Upper lobe of left lung (tissue), 4 donors: ENCODE measurements at regions not wholly inside any gene's neighbourhood (a gene's known extent, or its start where the extent isn't known, plus 50 kb on each side); places are given as distances from the start of the nearest gene placed in this dataset.

Experiments
- EP300 ChIP-seq, 4 donors: sonication (generic); formaldehyde crosslinking; IDR thresholded peaks; one replicate each; pipeline ENCODE4 v1.5.1; 2017; ENCODE audit warnings: antibody characterized with exemption in 4 of 4, control low read depth in 2 of 4
- POLR2A ChIP-seq, 4 donors: fragments of 450-650 bp; IDR thresholded peaks; one replicate each; pipeline ENCODE4 v1.5.1; 2016 to 2017; ENCODE audit warnings: antibody characterized with exemption in 4 of 4, mild to moderate bottlenecking in 2 of 4
- TF ChIP-seq, protein P1 (sequence below), 6 experiments: fragments of 450-650 bp in 4 of 6; fragments of 200-600 bp in 2 of 6; sonication (generic) in 2 of 6; IDR thresholded peaks; one replicate each; pipeline ENCODE4 v1.5.1; 2016 to 2019; ENCODE audit warnings: antibody characterized with exemption in 6 of 6

DNA sequence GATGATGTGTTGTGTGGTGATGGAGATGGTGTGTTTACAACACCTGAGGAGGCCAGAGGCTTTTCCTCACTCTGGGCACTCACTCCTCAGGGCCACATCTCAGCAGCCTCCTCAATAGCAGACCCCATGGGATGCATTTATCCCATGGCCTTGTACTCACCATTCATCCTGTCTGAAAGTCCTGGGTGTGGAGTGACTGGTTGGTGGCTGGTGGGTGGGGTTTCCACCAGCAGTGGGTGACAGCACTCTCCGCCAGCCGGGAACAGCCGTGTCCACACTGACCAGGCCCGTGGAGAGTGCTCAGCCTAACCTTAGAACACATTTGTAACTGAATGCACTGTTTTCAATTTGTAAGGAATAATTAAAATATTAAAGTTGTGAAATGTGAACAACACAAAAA lies 163.4 kb upstream of the AFDN start:
- TF ChIP-seq, protein P1, sequence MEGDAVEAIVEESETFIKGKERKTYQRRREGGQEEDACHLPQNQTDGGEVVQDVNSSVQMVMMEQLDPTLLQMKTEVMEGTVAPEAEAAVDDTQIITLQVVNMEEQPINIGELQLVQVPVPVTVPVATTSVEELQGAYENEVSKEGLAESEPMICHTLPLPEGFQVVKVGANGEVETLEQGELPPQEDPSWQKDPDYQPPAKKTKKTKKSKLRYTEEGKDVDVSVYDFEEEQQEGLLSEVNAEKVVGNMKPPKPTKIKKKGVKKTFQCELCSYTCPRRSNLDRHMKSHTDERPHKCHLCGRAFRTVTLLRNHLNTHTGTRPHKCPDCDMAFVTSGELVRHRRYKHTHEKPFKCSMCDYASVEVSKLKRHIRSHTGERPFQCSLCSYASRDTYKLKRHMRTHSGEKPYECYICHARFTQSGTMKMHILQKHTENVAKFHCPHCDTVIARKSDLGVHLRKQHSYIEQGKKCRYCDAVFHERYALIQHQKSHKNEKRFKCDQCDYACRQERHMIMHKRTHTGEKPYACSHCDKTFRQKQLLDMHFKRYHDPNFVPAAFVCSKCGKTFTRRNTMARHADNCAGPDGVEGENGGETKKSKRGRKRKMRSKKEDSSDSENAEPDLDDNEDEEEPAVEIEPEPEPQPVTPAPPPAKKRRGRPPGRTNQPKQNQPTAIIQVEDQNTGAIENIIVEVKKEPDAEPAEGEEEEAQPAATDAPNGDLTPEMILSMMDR (IDR thresholded peaks at IDR 0.05): no peak
- TF ChIP-seq POLR2A (IDR thresholded peaks at IDR 0.05) (no peak), EP300 (IDR thresholded peaks at IDR 0.05) (no peak)
